ENCODE measurements at regions not wholly inside any gene's neighbourhood (a gene's known extent, or its start where the extent isn't known, plus 50 kb on each side); places are given as distances from the start of the nearest gene placed in this dataset.

GRCh38 chr6:156262014-156262413, 515.2 kb upstream of the ARID1B start:
- Mint-ChIP-seq H3K4me1 (no peaks in the 10 kb centered on the region), H3K27me3 (no peaks in the 10 kb centered on the region), H3K36me3 (no peaks in the 10 kb centered on the region), H3K27ac (no peak overlapping the region), H3K9me3 (ENCODE audit: low read depth) (no peaks in the 10 kb centered on the region), H3K4me3 (no peak overlapping the region)
- CTCF ChIA-PET: no interaction called here
- ATAC-seq: no peak
- DNase-seq: no peak

- ATAC-seq: no peak
- Mint-ChIP-seq H3K27ac (no peak overlapping the region), H3K4me1 (no peaks in the 10 kb centered on the region), H3K4me3 (no peak overlapping the region), H3K36me3 (no peaks in the 10 kb centered on the region), H3K9me3 (ENCODE audit: low read depth) (no peaks in the 10 kb centered on the region), H3K27me3 (no peaks in the 10 kb centered on the region)
- DNase-seq: no peak
- CTCF ChIA-PET: no interaction called here
Observed at GRCh38 chr6:156260815-156261214, 516.4 kb upstream of the ARID1B start.

- Mint-ChIP-seq H3K36me3 (no peaks in the 10 kb centered on the region), H3K9me3 (ENCODE audit: low read depth) (no peaks in the 10 kb centered on the region), H3K4me1 (no peaks in the 10 kb centered on the region), H3K27ac (no peak overlapping the region), H3K27me3 (no peaks in the 10 kb centered on the region), H3K4me3 (no peak overlapping the region)
- DNase-seq (no peak), ATAC-seq (no peak)
- CTCF ChIA-PET: no interaction called here
Observed at GRCh38 chr6:156258981-156259380, 518.2 kb upstream of the ARID1B start.

- Mint-ChIP-seq H3K4me1 (no peaks in the 10 kb centered on the region), H3K36me3 (no peaks in the 10 kb centered on the region), H3K9me3 (ENCODE audit: low read depth) (peaks cover 3% of the 10 kb centered on the region), H3K4me3 (no peak overlapping the region), H3K27ac (no peak overlapping the region), H3K27me3 (no peaks in the 10 kb centered on the region)
- DNase-seq: no peak
- no peak for ATAC-seq
- CTCF ChIA-PET: no interaction called here
Observed at GRCh38 chr6:156256161-156256560, 521.0 kb upstream of the ARID1B start.

- no peaks in the 10 kb centered on the region for H3K27me3 Mint-ChIP-seq
- ATAC-seq: no peak
Observed at GRCh38 chr6:156254240-156254639, 522.9 kb upstream of the ARID1B start.

GRCh38 chr6:156250593-156250992, 526.6 kb upstream of the ARID1B start:
- DNase-seq: no peak

More at GRCh38 chr6:156254240-156254639, 522.9 kb upstream of the ARID1B start:
- Mint-ChIP-seq H3K9me3 (ENCODE audit: low read depth) (peaks cover 3% of the 10 kb centered on the region), H3K27ac (no peak overlapping the region), H3K36me3 (peaks cover 4% of the 10 kb centered on the region), H3K4me3 (no peak overlapping the region), H3K4me1 (peaks cover 10% of the 10 kb centered on the region)
- no peak for DNase-seq
- CTCF ChIA-PET: no interaction called here

GRCh38 chr6:156242206-156242605, 535.0 kb upstream of the ARID1B start:
- H3K27me3 Mint-ChIP-seq: no peaks in the 10 kb centered on the region
- no peak overlapping the region for H3K27ac Mint-ChIP-seq
- no peaks in the 10 kb centered on the region for H3K9me3 Mint-ChIP-seq (ENCODE audit: low read depth)
- no peak for ATAC-seq
- no peak for DNase-seq
- no peaks in the 10 kb centered on the region for H3K4me1 Mint-ChIP-seq
- no peak overlapping the region for H3K4me3 Mint-ChIP-seq
- CTCF ChIA-PET: no interaction called here
- no peaks in the 10 kb centered on the region for H3K36me3 Mint-ChIP-seq

More at GRCh38 chr6:156250593-156250992, 526.6 kb upstream of the ARID1B start:
- Mint-ChIP-seq H3K27me3 (no peaks in the 10 kb centered on the region), H3K4me1 (peaks cover 10% of the 10 kb centered on the region), H3K9me3 (ENCODE audit: low read depth) (peaks cover 3% of the 10 kb centered on the region), H3K36me3 (peaks cover 4% of the 10 kb centered on the region), H3K4me3 (no peak overlapping the region), H3K27ac (peak overlapping the region; percentile 17)
- ATAC-seq: peak; percentile 45
- CTCF ChIA-PET: no interaction called here

GRCh38 chr6:156231026-156231765, 546.0 kb upstream of the ARID1B start:
- CTCF ChIA-PET: no interaction called here
- Mint-ChIP-seq H3K9me3 (ENCODE audit: low read depth) (no peaks in the 10 kb centered on the region), H3K4me1 (no peaks in the 10 kb centered on the region), H3K36me3 (no peaks in the 10 kb centered on the region), H3K4me3 (no peak overlapping the region), H3K27me3 (no peaks in the 10 kb centered on the region), H3K27ac (no peak overlapping the region)
- DNase-seq (no peak), ATAC-seq (no peak)

GRCh38 chr6:156219973-156220372, 557.2 kb upstream of the ARID1B start:
- H3K27me3 Mint-ChIP-seq: no peaks in the 10 kb centered on the region
- no peaks in the 10 kb centered on the region for H3K36me3 Mint-ChIP-seq
- H3K27ac Mint-ChIP-seq: no peak overlapping the region
- H3K4me1 Mint-ChIP-seq: no peaks in the 10 kb centered on the region
- CTCF ChIA-PET: no interaction called here
- DNase-seq (no peak), ATAC-seq (no peak)
- no peak overlapping the region for H3K4me3 Mint-ChIP-seq
- peaks cover 6% of the 10 kb centered on the region for H3K9me3 Mint-ChIP-seq (ENCODE audit: low read depth)

GRCh38 chr6:156205678-156206077, 571.5 kb upstream of the ARID1B start:
- DNase-seq: no peak
- Mint-ChIP-seq H3K4me1 (no peaks in the 10 kb centered on the region), H3K27ac (no peak overlapping the region), H3K4me3 (no peak overlapping the region), H3K9me3 (ENCODE audit: low read depth) (peaks cover 6% of the 10 kb centered on the region), H3K27me3 (no peaks in the 10 kb centered on the region), H3K36me3 (no peaks in the 10 kb centered on the region)
- CTCF ChIA-PET: no interaction called here
- no peak for ATAC-seq

- no peak overlapping the region for H3K27ac Mint-ChIP-seq
- DNase-seq (no peak), ATAC-seq (no peak)
- H3K4me1 Mint-ChIP-seq: peaks cover 13% of the 10 kb centered on the region
- no peak overlapping the region for H3K4me3 Mint-ChIP-seq
- peaks cover 4% of the 10 kb centered on the region for H3K9me3 Mint-ChIP-seq (ENCODE audit: low read depth)
- CTCF ChIA-PET: no interaction called here
- no peaks in the 10 kb centered on the region for H3K27me3 Mint-ChIP-seq
- H3K36me3 Mint-ChIP-seq: peaks cover 3% of the 10 kb centered on the region
Observed at GRCh38 chr6:156199182-156199581, 578.0 kb upstream of the ARID1B start.

- Mint-ChIP-seq H3K36me3 (peaks cover 7% of the 10 kb centered on the region), H3K27me3 (no peaks in the 10 kb centered on the region), H3K4me1 (peaks cover 14% of the 10 kb centered on the region), H3K4me3 (no peak overlapping the region), H3K9me3 (ENCODE audit: low read depth) (peaks cover 5% of the 10 kb centered on the region), H3K27ac (no peak overlapping the region)
- DNase-seq (no peak), ATAC-seq (no peak)
- CTCF ChIA-PET: no interaction called here
Observed at GRCh38 chr6:156197513-156197912, 579.7 kb upstream of the ARID1B start.

- Mint-ChIP-seq H3K9me3 (ENCODE audit: low read depth) (peaks cover 5% of the 10 kb centered on the region), H3K36me3 (peaks cover 7% of the 10 kb centered on the region), H3K4me3 (no peak overlapping the region), H3K4me1 (peaks cover 19% of the 10 kb centered on the region), H3K27ac (no peak overlapping the region), H3K27me3 (no peaks in the 10 kb centered on the region)
- DNase-seq (no peak), ATAC-seq (no peak)
- CTCF ChIA-PET: no interaction called here
Observed at GRCh38 chr6:156194981-156195380, 582.2 kb upstream of the ARID1B start.

- Mint-ChIP-seq H3K36me3 (peaks cover 7% of the 10 kb centered on the region), H3K27ac (no peak overlapping the region), H3K27me3 (no peaks in the 10 kb centered on the region), H3K9me3 (ENCODE audit: low read depth) (peaks cover 5% of the 10 kb centered on the region), H3K4me3 (no peak overlapping the region), H3K4me1 (peaks cover 19% of the 10 kb centered on the region)
- DNase-seq (no peak), ATAC-seq (no peak)
- CTCF ChIA-PET: no interaction called here
Observed at GRCh38 chr6:156193381-156193780, 583.8 kb upstream of the ARID1B start.

- no peak overlapping the region for H3K27ac Mint-ChIP-seq
- no peak for DNase-seq
Observed at GRCh38 chr6:156191895-156192294, 585.3 kb upstream of the ARID1B start.

More at GRCh38 chr6:156191895-156192294, 585.3 kb upstream of the ARID1B start:
- CTCF ChIA-PET: no interaction called here
- ATAC-seq: peak; percentile 63
- H3K4me1 Mint-ChIP-seq: peaks cover 9% of the 10 kb centered on the region
- no peaks in the 10 kb centered on the region for H3K27me3 Mint-ChIP-seq
- H3K9me3 Mint-ChIP-seq (ENCODE audit: low read depth): peaks cover 5% of the 10 kb centered on the region
- H3K4me3 Mint-ChIP-seq: no peak overlapping the region
- H3K36me3 Mint-ChIP-seq: peaks cover 7% of the 10 kb centered on the region

All from activated CD8-positive, alpha-beta memory T cell treated with anti-CD3 and anti-CD28 coated beads, Interleukin-2, amount 10 ng/mL, durations not matched to agents 7 days and 5 days (primary cell).